Loucy (cell line): ENCODE measurements at regions not wholly inside any gene's neighbourhood (a gene's known extent, or its start where the extent isn't known, plus 50 kb on each side); places are given as distances from the start of the nearest gene placed in this dataset.

Experiments used
- CTCF ChIP-seq: fragments of 200-600 bp; sonication (generic); conservative IDR thresholded peaks from 2 replicates; pipeline ENCODE4 v1.5.1; 2014; ENCODE audit warnings: mild to moderate bottlenecking, antibody characterized with exemption, low read length
- EZH2phosphoT487 ChIP-seq: fragments of 200-600 bp; IDR thresholded peaks from 2 replicates; pipeline ENCODE4 v1.6.1; 2018; ENCODE audit warnings: antibody characterized with exemption, mild to moderate bottlenecking, moderate library complexity, borderline replicate concordance

DNA sequence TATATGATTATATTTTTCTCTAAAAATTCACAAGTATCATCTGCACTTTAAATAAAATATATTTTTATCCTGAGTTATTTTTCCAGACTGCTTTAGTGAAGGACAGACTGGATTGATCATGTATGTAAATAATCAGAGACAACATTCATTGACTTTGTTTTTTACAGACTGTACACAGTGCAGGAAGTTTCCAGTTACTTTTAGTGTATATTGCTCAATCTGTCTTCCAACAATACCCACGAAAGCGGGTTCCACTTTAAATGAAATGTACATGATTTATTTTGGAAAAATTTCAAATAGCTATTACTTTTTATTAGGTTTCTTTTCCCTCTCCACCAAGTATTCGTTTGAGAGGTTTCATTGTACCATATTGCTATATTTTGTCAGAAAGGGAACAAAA lies 497.0 kb downstream of the FSCB start:
- no peak for TF ChIP-seq CTCF
- no peak for TF ChIP-seq EZH2phosphoT487
